Upper lobe of left lung (tissue), 4 donors: ENCODE measurements at regions not wholly inside any gene's neighbourhood (a gene's known extent, or its start where the extent isn't known, plus 50 kb on each side); places are given as distances from the start of the nearest gene placed in this dataset.

Source experiments
- CTCF ChIP-seq, 6 experiments: fragments of 450-650 bp in 4 of 6; fragments of 200-600 bp in 2 of 6; sonication (generic) in 2 of 6; IDR thresholded peaks; one replicate each; pipeline ENCODE4 v1.5.1; 2016 to 2019; ENCODE audit warnings: antibody characterized with exemption in 6 of 6
- EP300 ChIP-seq, 4 donors: sonication (generic); formaldehyde crosslinking; IDR thresholded peaks; one replicate each; pipeline ENCODE4 v1.5.1; 2017; ENCODE audit warnings: antibody characterized with exemption in 4 of 4, control low read depth in 2 of 4
- POLR2A ChIP-seq, 4 donors: fragments of 450-650 bp; IDR thresholded peaks; one replicate each; pipeline ENCODE4 v1.5.1; 2016 to 2017; ENCODE audit warnings: antibody characterized with exemption in 4 of 4, mild to moderate bottlenecking in 2 of 4

- TF ChIP-seq CTCF (IDR thresholded peaks at IDR 0.05) (no peak), POLR2A (IDR thresholded peaks at IDR 0.05) (no peak), EP300 (IDR thresholded peaks at IDR 0.05) (no peak)
Measured at GRCh38 chr3:95758707-95759106, 1055.7 kb upstream of the EPHA6 start.
